ENCODE measurements at regions not wholly inside any gene's neighbourhood (a gene's known extent, or its start where the extent isn't known, plus 50 kb on each side); places are given as distances from the start of the nearest gene placed in this dataset.

DNA sequence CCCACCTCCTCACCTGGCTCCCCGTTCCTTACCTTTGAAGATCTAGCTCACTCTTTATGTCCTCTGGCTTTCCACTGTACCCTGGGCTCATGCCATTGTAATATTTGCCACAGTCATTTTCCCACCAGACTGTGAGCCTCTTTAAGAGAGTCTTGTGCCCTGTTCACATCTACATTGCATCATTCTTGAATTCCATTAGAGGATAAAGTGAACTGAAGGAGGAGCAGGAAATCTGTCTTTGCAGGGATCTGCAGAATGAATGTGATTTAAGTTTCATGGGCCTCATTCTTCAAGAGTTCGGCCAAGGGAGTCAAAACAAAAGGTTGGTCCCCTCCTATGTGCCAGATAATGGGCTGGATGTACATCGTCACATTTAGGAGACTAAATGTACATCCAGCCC is 272.6 kb upstream of the CITED2 start:
- WGBS (ENCODE audit: low lambda C conversion rate, missing lambda C conversion rate) = 96% methylated on average over 3 of the region's 3 CpGs
- no peaks in the 10 kb centered on the region for H3K9me3 ChIP-seq (ENCODE audit: low read depth)

DNA sequence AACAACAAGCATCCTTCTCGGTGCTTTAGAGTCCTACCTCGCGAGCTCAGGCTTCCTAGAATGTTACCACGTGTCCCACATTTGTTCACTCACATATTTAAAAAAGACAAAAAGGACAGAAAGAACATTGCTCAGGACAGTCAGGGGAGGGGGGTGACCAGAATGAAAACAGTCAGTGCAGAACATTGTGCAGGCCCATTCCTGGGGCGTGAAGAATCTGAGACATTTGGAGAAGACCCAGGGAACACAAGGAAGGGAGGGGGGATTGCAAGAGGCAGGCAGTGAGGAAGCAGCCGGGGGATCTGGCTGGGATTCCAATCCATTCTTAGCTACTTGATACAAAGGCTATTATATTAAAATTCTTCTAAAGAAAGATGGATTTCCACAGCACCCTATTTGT is 270.4 kb upstream of the CITED2 start:
- no peaks in the 10 kb centered on the region for H3K9me2 ChIP-seq (replicated peaks; ENCODE audit: insufficient read depth)
- TF ChIP-seq EZH2phosphoT487 (IDR thresholded peaks at IDR 0.05; ENCODE audit: low read depth, severe bottlenecking, unreplicated experiment) (no peak), EZH2 (IDR thresholded peaks at IDR 0.05; ENCODE audit: borderline replicate concordance) (no peak), CTCF (IDR thresholded peaks at IDR 0.05; ENCODE audit: poor library complexity) (no peak)
- H3K27ac ChIP-seq = peak overlapping the region; percentile 13
- H3K9me3 ChIP-seq (ENCODE audit: low read depth) = no peaks in the 10 kb centered on the region
- 43% methylated on average over 6 of the region's 6 CpGs for WGBS (ENCODE audit: low lambda C conversion rate, missing lambda C conversion rate)
- peak overlapping the region; percentile 13 for H3K4me2 ChIP-seq
- no peaks in the 10 kb centered on the region for H4K20me1 ChIP-seq (ENCODE audit: insufficient read depth, poor library complexity, severe bottlenecking)
- peak overlapping the region; percentile 13 for H2AFZ ChIP-seq
- DNase-seq (ENCODE audit: low spot score) = no peak
- no peaks in the 10 kb centered on the region for H3K36me3 ChIP-seq (replicated peaks; ENCODE audit: insufficient read depth, low read depth)
- peaks cover 14% of the 10 kb centered on the region for H3K4me1 ChIP-seq (ENCODE audit: insufficient read depth)
- H3K79me2 ChIP-seq = no peaks in the 10 kb centered on the region
- H3K27me3 ChIP-seq = no peaks in the 10 kb centered on the region
- no peak overlapping the region for H3K4me3 ChIP-seq

More for the DNA sequence above, 272.6 kb upstream of the CITED2 start:
- Histone ChIP-seq H3K4me3 (no peak overlapping the region), H3K79me2 (no peaks in the 10 kb centered on the region), H4K20me1 (ENCODE audit: insufficient read depth, poor library complexity, severe bottlenecking) (no peaks in the 10 kb centered on the region), H3K4me2 (no peak overlapping the region), H3K9me2 (replicated peaks; ENCODE audit: insufficient read depth) (no peaks in the 10 kb centered on the region), H3K36me3 (replicated peaks; ENCODE audit: insufficient read depth, low read depth) (no peaks in the 10 kb centered on the region), H3K27me3 (no peaks in the 10 kb centered on the region), H3K4me1 (ENCODE audit: insufficient read depth) (peaks cover 14% of the 10 kb centered on the region), H3K27ac (peak overlapping the region; percentile 49), H2AFZ (no peak overlapping the region)
- TF ChIP-seq CTCF (IDR thresholded peaks at IDR 0.05; ENCODE audit: poor library complexity) = no peak
- no peak for TF ChIP-seq EZH2phosphoT487 (IDR thresholded peaks at IDR 0.05; ENCODE audit: low read depth, severe bottlenecking, unreplicated experiment)
- no peak for TF ChIP-seq EZH2 (IDR thresholded peaks at IDR 0.05; ENCODE audit: borderline replicate concordance)
- no peak for DNase-seq (ENCODE audit: low spot score)

GRCh38 chr6:139643986-139644385 is 269.5 kb upstream of the CITED2 start:
- Histone ChIP-seq H3K4me3 (no peak overlapping the region), H3K27ac (peak overlapping the region; percentile 5), H3K79me2 (no peaks in the 10 kb centered on the region), H3K36me3 (replicated peaks; ENCODE audit: insufficient read depth, low read depth) (no peaks in the 10 kb centered on the region), H3K4me2 (no peak overlapping the region), H3K9me3 (ENCODE audit: low read depth) (no peaks in the 10 kb centered on the region), H3K4me1 (ENCODE audit: insufficient read depth) (peaks cover 14% of the 10 kb centered on the region), H4K20me1 (ENCODE audit: insufficient read depth, poor library complexity, severe bottlenecking) (no peaks in the 10 kb centered on the region), H3K9me2 (replicated peaks; ENCODE audit: insufficient read depth) (no peaks in the 10 kb centered on the region), H2AFZ (peak overlapping the region; percentile 4), H3K27me3 (no peaks in the 10 kb centered on the region)
- no peak for TF ChIP-seq EZH2 (IDR thresholded peaks at IDR 0.05; ENCODE audit: borderline replicate concordance)
- TF ChIP-seq EZH2phosphoT487 (IDR thresholded peaks at IDR 0.05; ENCODE audit: low read depth, severe bottlenecking, unreplicated experiment) = no peak
- no peak for TF ChIP-seq CTCF (IDR thresholded peaks at IDR 0.05; ENCODE audit: poor library complexity)
- no peak for DNase-seq (ENCODE audit: low spot score)
- 86% methylated on average over 5 of the region's 5 CpGs for WGBS (ENCODE audit: low lambda C conversion rate, missing lambda C conversion rate)

GRCh38 chr6:139642346-139642745 is 267.9 kb upstream of the CITED2 start:
- no peak for DNase-seq (ENCODE audit: low spot score)
- Histone ChIP-seq H3K9me3 (ENCODE audit: low read depth) (no peaks in the 10 kb centered on the region), H3K4me1 (ENCODE audit: insufficient read depth) (peaks cover 14% of the 10 kb centered on the region), H3K27me3 (no peaks in the 10 kb centered on the region), H3K27ac (no peak overlapping the region), H3K4me3 (no peak overlapping the region), H3K9me2 (replicated peaks; ENCODE audit: insufficient read depth) (no peaks in the 10 kb centered on the region), H3K36me3 (replicated peaks; ENCODE audit: insufficient read depth, low read depth) (no peaks in the 10 kb centered on the region), H4K20me1 (ENCODE audit: insufficient read depth, poor library complexity, severe bottlenecking) (no peaks in the 10 kb centered on the region), H3K79me2 (no peaks in the 10 kb centered on the region), H3K4me2 (no peak overlapping the region), H2AFZ (no peak overlapping the region)
- no peak for TF ChIP-seq CTCF (IDR thresholded peaks at IDR 0.05; ENCODE audit: poor library complexity)
- TF ChIP-seq EZH2phosphoT487 (IDR thresholded peaks at IDR 0.05; ENCODE audit: low read depth, severe bottlenecking, unreplicated experiment) = no peak
- no peak for TF ChIP-seq EZH2 (IDR thresholded peaks at IDR 0.05; ENCODE audit: borderline replicate concordance)
- 100% methylated on average over 2 of the region's 2 CpGs for WGBS (ENCODE audit: low lambda C conversion rate, missing lambda C conversion rate)

All from hepatocyte (in vitro differentiated cells).